SK-N-SH (cell line): ENCODE measurements at regions not wholly inside any gene's neighbourhood (a gene's known extent, or its start where the extent isn't known, plus 50 kb on each side); places are given as distances from the start of the nearest gene placed in this dataset.

Experiments
- CTCF ChIA-PET: fragments of 300-600, 350-600 bp; formaldehyde crosslinking; extraction: SDS; loops from one replicate; lab custom pipeline; 2021; lab: Yijun Ruan, JAX
- POLR2A ChIA-PET: fragments of 350-600 bp; sonication (Branson Sonifier 250); formaldehyde crosslinking; extraction: SDS; loops from one replicate; lab custom pipeline; 2020; ENCODE audit warnings: antibody characterized with exemption, inconsistent platforms; lab: Yijun Ruan, JAX
- DNase-seq: peaks from one replicate; pipeline ENCODE4 v3.0.0; 2012
- H2AFZ ChIP-seq: fragments of 200-600 bp; sonication (generic); 2 replicates; pipeline ENCODE4 v1.8.1; 2016; ENCODE audit warnings: antibody characterized with exemption, mild to moderate bottlenecking, low read depth
- H3F3A ChIP-seq: fragments of 200-600 bp; sonication (generic); replicated peaks from 2 replicates; pipeline ENCODE3; 2016; ENCODE audit warnings: antibody characterized with exemption, mild to moderate bottlenecking; ENCODE audit not compliant: insufficient read depth
- H3K27ac ChIP-seq, 2 experiments: fragments of 200-500 bp in 1 of 2; fragments of 200-600 bp in 1 of 2; sonication (Bioruptor generic) in 1 of 2; sonication (generic), shearing (Covaris generic) in 1 of 2; 2 replicates each; pipeline versions ENCODE4 v1.5.1 to v1.6.1; 2014 to 2016; ENCODE audit warnings: low read depth in 2 of 2, inconsistent platforms in 1 of 2, low read length in 1 of 2, mild to moderate bottlenecking in 1 of 2, mixed read lengths in 1 of 2
- H3K27me3 ChIP-seq: fragments of 200-600 bp; sonication (generic), shearing (Covaris generic); 2 replicates; pipeline ENCODE4 v1.6.1; 2016; ENCODE audit warnings: mixed run types; ENCODE audit not compliant: insufficient read depth
- H3K36me3 ChIP-seq, 2 experiments: fragments of 200-500 bp in 1 of 2; fragments of 200-600 bp in 1 of 2; sonication (Bioruptor generic) in 1 of 2; sonication (generic) in 1 of 2; replicated peaks in 1 of 2; 2 replicates each; pipeline versions ENCODE3 to v1.5.1; 2014 to 2016; ENCODE audit warnings: low read length in 1 of 2, mild to moderate bottlenecking in 1 of 2; ENCODE audit not compliant: insufficient read depth in 2 of 2, control insufficient read depth in 1 of 2
- H3K4me1 ChIP-seq, 2 experiments: fragments of 200-500 bp in 1 of 2; fragments of 200-600 bp in 1 of 2; sonication (Bioruptor generic) in 1 of 2; sonication (generic), shearing (Covaris generic) in 1 of 2; 2 replicates each; pipeline versions ENCODE4 v1.5.1 to v1.6.1; 2014 to 2016; ENCODE audit warnings: low read depth in 1 of 2, low read length in 1 of 2, mixed run types in 1 of 2; ENCODE audit not compliant: insufficient read depth in 2 of 2, control insufficient read depth in 1 of 2
- H3K4me2 ChIP-seq: fragments of 200-600 bp; sonication (generic), shearing (Covaris generic); 2 replicates; pipeline ENCODE4 v1.6.1; 2017; ENCODE audit warnings: mixed run types
- H3K4me3 ChIP-seq, 2 experiments: fragments of 200-500 bp in 1 of 2; fragments of 200-600 bp in 1 of 2; sonication (Bioruptor generic) in 1 of 2; sonication (generic), shearing (Covaris generic) in 1 of 2; 2 replicates each; pipeline versions ENCODE4 v1.5.1 to v1.8.1; 2014 to 2016; ENCODE audit warnings: low read depth in 2 of 2, inconsistent platforms in 1 of 2, low read length in 1 of 2, mild to moderate bottlenecking in 1 of 2, mixed read lengths in 1 of 2, moderate library complexity in 1 of 2
- H3K79me2 ChIP-seq: fragments of 200-600 bp; sonication (generic); 2 replicates; pipeline ENCODE4 v1.8.1; 2017; ENCODE audit warnings: mild to moderate bottlenecking; ENCODE audit not compliant: insufficient read depth
- H3K9ac ChIP-seq: fragments of 200-600 bp; sonication (generic); 2 replicates; pipeline ENCODE4 v1.6.1; 2017; ENCODE audit warnings: mixed run types
- H3K9me2 ChIP-seq: fragments of 200-600 bp; sonication (generic); 2 replicates; pipeline ENCODE4 v1.6.1; 2017; ENCODE audit warnings: mixed run types
- H3K9me3 ChIP-seq: fragments of 200-600 bp; sonication (generic); 2 replicates; pipeline ENCODE4 v1.6.1; 2017; ENCODE audit warnings: mixed run types, mild to moderate bottlenecking, moderate library complexity
- H4K20me1 ChIP-seq: fragments of 200-600 bp; sonication (generic); 2 replicates; pipeline ENCODE4 v1.6.1; 2017; ENCODE audit warnings: mild to moderate bottlenecking, mixed run types; ENCODE audit not compliant: insufficient read depth
- CTCF ChIP-seq: fragments of 200-600 bp; sonication (generic); IDR thresholded peaks from 2 replicates; pipeline ENCODE4 v1.6.1; 2017; ENCODE audit warnings: antibody characterized with exemption, mild to moderate bottlenecking, moderate library complexity
- ELF1 ChIP-seq: IDR thresholded peaks from 2 replicates; pipeline ENCODE4 v1.4.0; 2012
- FOSL2 ChIP-seq: IDR thresholded peaks from 2 replicates; pipeline ENCODE4 v1.4.0; 2012; ENCODE audit warnings: low read depth, mild to moderate bottlenecking, moderate library complexity, borderline replicate concordance
- FOXJ3 ChIP-seq: sonication (generic); formaldehyde crosslinking; IDR thresholded peaks from 2 replicates; pipeline ENCODE4 v1.5.1; 2020; ENCODE audit warnings: mild to moderate bottlenecking, missing genetic modification reagents
- GABPA ChIP-seq: IDR thresholded peaks from 2 replicates; pipeline ENCODE4 v1.4.0; 2012; ENCODE audit warnings: low read depth, mild to moderate bottlenecking
- GATA2 ChIP-seq: sonication (generic); formaldehyde crosslinking; IDR thresholded peaks from 2 replicates; pipeline ENCODE4 v1.5.0; 2020; ENCODE audit warnings: mild to moderate bottlenecking, missing genetic modification reagents
- MAX ChIP-seq: IDR thresholded peaks from 2 replicates; pipeline ENCODE4 v1.4.0; 2012; ENCODE audit warnings: low read depth
- NRF1 ChIP-seq: IDR thresholded peaks from 2 replicates; pipeline ENCODE4 v1.6.1; 2012; ENCODE audit warnings: low read depth, mild to moderate bottlenecking, low read length
- POLR2AphosphoS5 ChIP-seq: IDR thresholded peaks from 2 replicates; pipeline ENCODE4 v1.6.1; 2012; ENCODE audit warnings: low read depth, low read length
- RAD21 ChIP-seq: IDR thresholded peaks from 2 replicates; pipeline ENCODE4 v1.6.1; 2012; ENCODE audit warnings: mild to moderate bottlenecking, low read length
- REST ChIP-seq: IDR thresholded peaks from 2 replicates; pipeline ENCODE4 v1.6.1; 2012; ENCODE audit warnings: mild to moderate bottlenecking, low read depth, low read length, moderate library complexity
- RXRA ChIP-seq: IDR thresholded peaks from 2 replicates; pipeline ENCODE4 v1.4.0; 2012; ENCODE audit warnings: low read depth, mild to moderate bottlenecking, borderline replicate concordance
- SMC3 ChIP-seq: IDR thresholded peaks from 2 replicates; pipeline ENCODE4 v1.6.1; 2012; ENCODE audit warnings: low read depth, low read length, improper control_type of control experiment
- TEAD4 ChIP-seq: IDR thresholded peaks from 2 replicates; pipeline ENCODE4 v1.4.0; 2012; ENCODE audit warnings: mild to moderate bottlenecking, borderline replicate concordance; ENCODE audit not compliant: insufficient read depth
- USF1 ChIP-seq: IDR thresholded peaks from 2 replicates; pipeline ENCODE4 v1.4.0; 2012; ENCODE audit warnings: low read depth, borderline replicate concordance
- WGBS: methylation state at CpG from one replicate; pipeline ENCODE4 v1.1.6; 2017; ENCODE audit warnings: low lambda C conversion rate; 5-methylcytosine and 5-hydroxymethylcytosine counted together
- TF ChIP-seq, protein P1 (sequence below): fragments of 150-350 bp; IDR thresholded peaks from 2 replicates; pipeline ENCODE4 v1.6.1; 2016; ENCODE audit warnings: mild to moderate bottlenecking, low read depth, low read length
- TF ChIP-seq, protein P2 (sequence below): fragments of 150-350 bp; IDR thresholded peaks from 2 replicates; pipeline ENCODE4 v1.6.1; 2017; ENCODE audit warnings: antibody characterized with exemption, low read length, low read depth, borderline replicate concordance

GRCh38 chr7:117944886-117945285, 71.6 kb upstream of the CTTNBP2 start:
- no peak overlapping the region for H3K4me3 ChIP-seq
- H3K36me3 ChIP-seq = no peaks in the 10 kb centered on the region
- WGBS = 2% methylated on average over 1 of the region's 1 CpG
- H3K79me2 ChIP-seq = no peaks in the 10 kb centered on the region
- H3K4me2 ChIP-seq = no peak overlapping the region
- no peaks in the 10 kb centered on the region for H3F3A ChIP-seq
- ChIA-PET CTCF (interaction anchor here (1.7 kb wide), 1 partner anchor 49 kb away, joined by 4 read pairs; no protein-coding TSS in a partner anchor), POLR2A (no interaction called here)
- H3K27me3 ChIP-seq = no peaks in the 10 kb centered on the region
- H3K27ac ChIP-seq = no peak overlapping the region
- no peaks in the 10 kb centered on the region for H3K4me1 ChIP-seq
- no peak for DNase-seq
- H3K9me2 ChIP-seq = no peaks in the 10 kb centered on the region
- no peaks in the 10 kb centered on the region for H3K9me3 ChIP-seq
- H2AFZ ChIP-seq = no peak overlapping the region
- no peak overlapping the region for H3K9ac ChIP-seq
- H4K20me1 ChIP-seq = no peaks in the 10 kb centered on the region
- TF ChIP-seq GABPA = no peak
- TF ChIP-seq GATA2 (CRISPR knock-in tag) = no peak
- TF ChIP-seq RAD21 = no peak
- TF ChIP-seq SMC3 = no peak
- no peak for TF ChIP-seq USF1
- TF ChIP-seq MAX = no peak
- TF ChIP-seq REST = no peak
- no peak for TF ChIP-seq TEAD4
- TF ChIP-seq, protein P1, sequence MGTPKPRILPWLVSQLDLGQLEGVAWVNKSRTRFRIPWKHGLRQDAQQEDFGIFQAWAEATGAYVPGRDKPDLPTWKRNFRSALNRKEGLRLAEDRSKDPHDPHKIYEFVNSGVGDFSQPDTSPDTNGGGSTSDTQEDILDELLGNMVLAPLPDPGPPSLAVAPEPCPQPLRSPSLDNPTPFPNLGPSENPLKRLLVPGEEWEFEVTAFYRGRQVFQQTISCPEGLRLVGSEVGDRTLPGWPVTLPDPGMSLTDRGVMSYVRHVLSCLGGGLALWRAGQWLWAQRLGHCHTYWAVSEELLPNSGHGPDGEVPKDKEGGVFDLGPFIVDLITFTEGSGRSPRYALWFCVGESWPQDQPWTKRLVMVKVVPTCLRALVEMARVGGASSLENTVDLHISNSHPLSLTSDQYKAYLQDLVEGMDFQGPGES = no peak
- TF ChIP-seq CTCF = no peak
- TF ChIP-seq, protein P2, sequence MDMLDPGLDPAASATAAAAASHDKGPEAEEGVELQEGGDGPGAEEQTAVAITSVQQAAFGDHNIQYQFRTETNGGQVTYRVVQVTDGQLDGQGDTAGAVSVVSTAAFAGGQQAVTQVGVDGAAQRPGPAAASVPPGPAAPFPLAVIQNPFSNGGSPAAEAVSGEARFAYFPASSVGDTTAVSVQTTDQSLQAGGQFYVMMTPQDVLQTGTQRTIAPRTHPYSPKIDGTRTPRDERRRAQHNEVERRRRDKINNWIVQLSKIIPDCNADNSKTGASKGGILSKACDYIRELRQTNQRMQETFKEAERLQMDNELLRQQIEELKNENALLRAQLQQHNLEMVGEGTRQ = no peak
- TF ChIP-seq FOXJ3 = no peak
- TF ChIP-seq ELF1 = no peak
- no peak for TF ChIP-seq RXRA
- TF ChIP-seq POLR2AphosphoS5 = no peak
- TF ChIP-seq FOSL2 = no peak
- TF ChIP-seq NRF1 = no peak
